SK-N-MC (cell line): ENCODE measurements at regions not wholly inside any gene's neighbourhood (a gene's known extent, or its start where the extent isn't known, plus 50 kb on each side); places are given as distances from the start of the nearest gene placed in this dataset.

Experiments used
- EZH2 ChIP-seq: fragments of 200-600 bp; sonication (generic); IDR thresholded peaks from one replicate; pipeline ENCODE4 v1.6.1; 2017; ENCODE audit warnings: antibody characterized with exemption
- POLR2AphosphoS5 ChIP-seq: IDR thresholded peaks from 2 replicates; pipeline ENCODE4 v1.6.1; 2012; ENCODE audit warnings: mild to moderate bottlenecking, low read depth, low read length, borderline replicate concordance

GRCh38 chr17:56694825-56695224 is 101.3 kb downstream of the NOG start:
- no peak for TF ChIP-seq POLR2AphosphoS5
- no peak for TF ChIP-seq EZH2
